GM12875 (cell line): ENCODE measurements at regions not wholly inside any gene's neighbourhood (a gene's known extent, or its start where the extent isn't known, plus 50 kb on each side); places are given as distances from the start of the nearest gene placed in this dataset.
"Not testable (repeated sequence)": the region's sequence is repeated elsewhere in the genome, so short reads cannot be mapped to it uniquely, and the experiment has no call there.

Experiments used
- H3K4me3 ChIP-seq: one replicate; pipeline ENCODE4 v1.5.1; 2011; ENCODE audit warnings: low read depth, low read length, control low read depth
- TF ChIP-seq, protein P1 (sequence below): IDR thresholded peaks from 2 replicates; pipeline ENCODE4 v1.5.1; 2011; ENCODE audit warnings: low read depth, mild to moderate bottlenecking, control low read depth, inconsistent platforms, low read length, moderate library complexity, borderline replicate concordance; ENCODE audit not compliant: insufficient read depth

DNA sequence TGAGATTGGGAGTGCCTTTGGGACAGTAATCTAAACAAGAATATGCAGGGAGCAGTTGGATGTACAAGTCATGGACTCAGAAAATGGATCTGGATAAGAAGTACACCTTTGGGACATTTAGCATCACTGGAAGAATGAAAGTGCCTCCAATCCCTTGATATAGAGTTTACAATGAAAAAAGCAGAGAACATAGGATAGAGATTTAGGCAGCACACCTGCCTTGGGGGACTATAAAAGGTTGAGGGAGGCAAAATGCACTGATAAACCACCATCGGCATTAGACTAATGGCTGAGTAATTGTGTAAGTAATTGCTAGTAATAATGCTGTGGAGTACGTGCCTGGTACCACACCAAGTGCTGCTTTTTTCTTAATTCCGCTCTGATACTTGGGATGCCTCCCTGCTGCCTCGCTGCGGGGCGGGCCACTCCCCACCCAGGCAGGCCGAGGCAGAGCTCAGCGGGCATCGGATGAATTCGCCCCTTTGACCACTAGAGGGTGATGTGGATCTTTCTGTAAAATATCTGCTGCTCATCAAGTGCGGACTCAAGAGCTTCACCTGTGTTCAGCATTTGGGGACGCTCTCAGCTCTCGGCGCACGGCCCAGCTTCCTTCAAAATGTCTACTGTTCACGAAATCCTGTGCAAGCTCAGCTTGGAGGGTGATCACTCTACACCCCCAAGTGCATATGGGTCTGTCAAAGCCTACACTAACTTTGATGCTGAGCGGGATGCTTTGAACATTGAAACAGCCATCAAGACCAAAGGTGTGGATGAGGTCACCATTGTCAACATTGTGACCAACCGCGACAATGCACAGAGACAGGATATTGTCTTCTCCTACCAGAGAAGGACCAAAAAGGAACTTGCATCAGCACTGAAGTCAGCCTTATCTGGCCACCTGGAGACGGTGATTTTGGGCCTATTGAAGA is 99.9 kb downstream of the ANKRD18B start:
- no peak overlapping the region for H3K4me3 ChIP-seq
- TF ChIP-seq, protein P1, sequence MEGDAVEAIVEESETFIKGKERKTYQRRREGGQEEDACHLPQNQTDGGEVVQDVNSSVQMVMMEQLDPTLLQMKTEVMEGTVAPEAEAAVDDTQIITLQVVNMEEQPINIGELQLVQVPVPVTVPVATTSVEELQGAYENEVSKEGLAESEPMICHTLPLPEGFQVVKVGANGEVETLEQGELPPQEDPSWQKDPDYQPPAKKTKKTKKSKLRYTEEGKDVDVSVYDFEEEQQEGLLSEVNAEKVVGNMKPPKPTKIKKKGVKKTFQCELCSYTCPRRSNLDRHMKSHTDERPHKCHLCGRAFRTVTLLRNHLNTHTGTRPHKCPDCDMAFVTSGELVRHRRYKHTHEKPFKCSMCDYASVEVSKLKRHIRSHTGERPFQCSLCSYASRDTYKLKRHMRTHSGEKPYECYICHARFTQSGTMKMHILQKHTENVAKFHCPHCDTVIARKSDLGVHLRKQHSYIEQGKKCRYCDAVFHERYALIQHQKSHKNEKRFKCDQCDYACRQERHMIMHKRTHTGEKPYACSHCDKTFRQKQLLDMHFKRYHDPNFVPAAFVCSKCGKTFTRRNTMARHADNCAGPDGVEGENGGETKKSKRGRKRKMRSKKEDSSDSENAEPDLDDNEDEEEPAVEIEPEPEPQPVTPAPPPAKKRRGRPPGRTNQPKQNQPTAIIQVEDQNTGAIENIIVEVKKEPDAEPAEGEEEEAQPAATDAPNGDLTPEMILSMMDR, result peak; percentile 80

DNA sequence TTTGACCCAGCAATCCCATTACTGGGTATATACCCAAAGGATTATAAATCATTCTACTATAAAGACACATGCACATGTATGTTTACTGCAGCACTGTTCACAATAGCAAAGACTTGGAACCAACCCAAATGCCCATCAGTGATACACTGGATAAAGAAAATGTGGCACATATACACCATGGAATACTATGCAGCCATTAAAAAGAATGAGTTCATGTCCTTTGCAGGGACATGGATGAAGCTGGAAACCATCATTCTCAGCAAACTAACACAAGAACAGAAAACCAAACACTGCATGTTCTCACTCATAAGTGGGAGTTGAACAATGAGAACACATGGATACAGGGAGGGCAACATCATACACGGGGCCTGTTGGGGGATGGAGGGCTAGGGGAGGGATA is 104.3 kb downstream of the ANKRD18B start:
- not testable (repeated sequence) for H3K4me3 ChIP-seq

DNA sequence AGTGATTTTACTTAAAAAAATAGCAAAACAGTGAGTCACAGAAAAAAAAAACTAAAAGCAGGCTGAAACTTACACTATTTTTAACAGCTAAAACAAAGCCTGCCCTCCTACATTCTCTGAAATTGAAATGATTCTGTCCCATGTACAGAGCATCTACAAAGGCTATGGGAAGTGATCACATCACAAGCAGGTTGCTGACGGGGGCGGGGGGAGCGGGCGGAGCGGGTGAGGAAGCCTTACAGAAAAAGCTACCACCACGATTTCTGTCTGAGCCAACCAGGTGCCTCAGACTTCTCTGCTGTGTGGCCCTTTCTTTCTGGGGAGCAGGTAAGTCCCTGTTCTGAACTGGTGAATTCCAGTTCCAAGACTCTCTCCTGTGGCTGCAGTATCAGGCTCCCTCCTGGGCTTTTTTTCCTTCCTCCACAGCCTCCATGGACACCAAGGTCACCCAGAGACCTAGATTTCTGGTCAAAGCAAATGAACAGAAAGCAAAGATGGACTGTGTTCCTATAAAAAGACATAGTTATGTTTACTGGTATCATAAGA is 104.9 kb downstream of the ANKRD18B start:
- no peak overlapping the region for H3K4me3 ChIP-seq
- TF ChIP-seq, protein P1, result no peak

DNA sequence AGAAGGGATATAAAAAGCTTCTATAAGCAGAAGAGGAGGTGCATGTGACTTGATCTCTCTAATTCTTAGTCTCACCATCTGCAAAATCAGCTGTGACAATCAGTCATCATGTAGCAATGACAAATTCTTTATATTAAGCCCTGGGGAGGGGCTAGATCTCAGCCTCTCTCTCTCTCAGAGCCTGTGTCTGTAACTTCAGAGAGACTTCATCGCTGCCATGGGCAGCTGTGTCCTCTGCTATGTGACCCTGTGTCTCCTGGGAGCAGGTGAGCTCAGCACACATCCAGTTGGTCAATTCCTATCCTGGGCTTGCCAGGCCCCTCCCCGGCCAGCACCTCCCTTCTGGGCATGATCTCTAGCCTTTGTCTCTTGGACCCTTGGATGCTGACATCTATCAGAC is 109.6 kb downstream of the ANKRD18B start:
- no peak overlapping the region for H3K4me3 ChIP-seq
- TF ChIP-seq, protein P1, result no peak

DNA sequence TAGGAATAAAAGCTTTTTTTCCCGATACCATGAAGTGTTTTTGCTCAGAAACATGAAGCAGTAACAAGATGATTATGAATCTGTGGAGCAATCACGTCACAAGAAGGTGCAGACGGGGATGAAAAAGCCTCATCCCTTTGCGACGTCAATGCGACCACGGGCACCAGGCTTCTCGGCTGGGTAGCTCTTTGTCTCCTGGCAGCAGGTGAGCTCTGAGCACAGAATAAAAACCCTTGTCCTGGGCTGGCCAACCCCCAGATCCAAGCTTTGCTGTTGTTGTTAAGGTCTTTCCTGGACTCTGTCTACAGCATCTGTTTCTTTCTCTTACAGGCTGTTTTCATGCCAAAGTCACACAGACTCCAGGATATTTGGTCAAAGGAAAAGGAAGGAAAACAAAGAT is 113.8 kb downstream of the ANKRD18B start:
- no peak overlapping the region for H3K4me3 ChIP-seq
- TF ChIP-seq, protein P1, result no peak

DNA sequence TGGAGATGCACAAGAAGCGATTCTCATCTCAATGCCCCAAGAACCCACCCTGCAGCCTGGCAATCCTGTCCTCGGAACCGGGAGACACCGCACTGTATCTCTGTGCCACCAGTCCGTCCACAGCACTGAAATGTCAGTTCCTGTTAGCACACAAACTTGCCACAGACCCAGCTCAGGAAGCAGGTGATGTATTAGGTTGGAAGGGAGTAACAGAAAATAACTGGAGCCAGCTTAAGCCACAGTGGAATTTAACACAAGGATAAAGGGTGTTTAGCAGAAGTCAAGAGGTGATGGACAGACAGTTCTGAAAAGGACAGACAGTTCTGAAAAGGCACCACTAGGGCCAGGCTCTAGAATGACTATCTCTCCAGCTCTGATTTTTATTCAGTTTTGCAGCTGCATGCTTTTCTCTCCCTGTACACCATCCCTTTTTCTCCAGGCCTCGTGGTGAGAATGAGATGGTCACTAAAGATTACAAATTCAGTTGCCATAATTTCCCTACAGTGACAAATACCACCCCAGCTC is 114.4 kb downstream of the ANKRD18B start:
- no peak overlapping the region for H3K4me3 ChIP-seq
- TF ChIP-seq, protein P1, result no peak

DNA sequence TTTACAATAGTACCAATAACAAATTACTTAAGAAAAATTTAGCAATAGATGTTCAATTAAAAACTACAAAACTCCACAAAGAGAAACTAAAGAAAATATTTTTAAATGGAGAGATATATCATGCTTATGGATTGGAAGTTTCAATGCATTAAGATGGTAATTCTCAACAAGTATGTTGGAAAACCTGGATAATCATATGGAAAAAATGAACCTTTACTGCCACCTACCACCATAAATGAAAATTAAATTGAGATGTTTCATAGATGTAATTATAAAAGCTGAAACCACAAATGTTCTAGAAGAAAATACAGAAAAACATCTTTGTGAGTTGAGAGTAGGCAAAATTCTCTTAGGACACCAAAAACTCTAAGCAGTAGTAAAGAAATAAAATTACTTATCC is 121.7 kb downstream of the ANKRD18B start:
- H3K4me3 ChIP-seq, result no peak overlapping the region
- TF ChIP-seq, protein P1, result no peak
